ENCODE measurements at regions not wholly inside any gene's neighbourhood (a gene's known extent, or its start where the extent isn't known, plus 50 kb on each side); places are given as distances from the start of the nearest gene placed in this dataset.

- Histone ChIP-seq H3K9me3 (ENCODE audit: control insufficient read depth, insufficient read depth, low read depth, low read length) (no peaks in the 10 kb centered on the region), H2AFZ (ENCODE audit: low read length) (no peak overlapping the region), H3K79me2 (ENCODE audit: control insufficient read depth, insufficient read depth, low read length) (no peaks in the 10 kb centered on the region), H3K4me3 (replicated peaks in 1 of 4; ENCODE audit: control extremely low read depth in 1 of 4, insufficient read depth in 1 of 4, low read depth in 3 of 4, low read length in 4 of 4) (no peak overlapping the region), H3K9ac (ENCODE audit: insufficient read depth, low read length) (no peak overlapping the region), H3K27me3 (ENCODE audit: control insufficient read depth, insufficient read depth, low read length) (no peaks in the 10 kb centered on the region), H3K4me2 (ENCODE audit: extremely low read depth, insufficient read depth, low read length) (no peak overlapping the region), H3K36me3 (ENCODE audit: control insufficient read depth, insufficient read depth, low read length) (no peaks in the 10 kb centered on the region), H3K27ac (ENCODE audit: insufficient read depth, low read length) (no peak overlapping the region), H3K4me1 (ENCODE audit: control insufficient read depth, extremely low read depth, insufficient read depth, low read length) (peaks cover 11% of the 10 kb centered on the region), H4K20me1 (ENCODE audit: control insufficient read depth, extremely low read depth, insufficient read depth, low read length) (no peaks in the 10 kb centered on the region)
- TF ChIP-seq EZH2 (IDR thresholded peaks at IDR 0.05; ENCODE audit: low read length, missing control alignments) = no peak
- TF ChIP-seq CTCF (conservative IDR thresholded peaks at IDR 0.05 in 1 of 2, IDR thresholded peaks at IDR 0.05 in 1 of 2; ENCODE audit: low read depth in 1 of 2, low read length in 2 of 2) = no peak
- peak; percentile 46 to 74 for DNase-seq (ENCODE audit: low read depth in 2 of 2)
Observed at GRCh38 chr1:55823541-55824250, 608.5 kb upstream of the USP24 start.

DNA sequence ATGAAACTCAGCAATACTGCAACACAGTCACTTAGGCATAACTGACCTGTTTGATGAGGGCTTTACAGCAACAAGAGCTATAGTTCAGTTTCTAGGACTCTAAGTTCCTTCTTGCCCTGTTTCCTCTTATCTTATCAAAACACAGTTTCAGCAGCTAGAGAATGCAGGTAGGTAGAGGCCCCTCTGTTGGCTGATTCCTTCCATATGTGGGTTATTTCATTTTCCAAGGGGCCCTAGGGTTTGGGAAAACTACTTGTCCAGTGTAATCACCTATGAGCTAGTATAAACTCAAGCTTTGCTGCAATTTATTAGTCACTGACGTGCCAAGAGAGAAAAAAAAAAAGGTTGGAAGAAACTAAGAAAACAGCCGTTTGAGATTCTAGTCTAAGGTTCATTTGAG, 607.7 kb upstream of the USP24 start:
- Histone ChIP-seq H3K9ac (ENCODE audit: insufficient read depth, low read length) (no peak overlapping the region), H3K36me3 (ENCODE audit: control insufficient read depth, insufficient read depth, low read length) (no peaks in the 10 kb centered on the region), H3K79me2 (ENCODE audit: control insufficient read depth, insufficient read depth, low read length) (no peaks in the 10 kb centered on the region), H3K4me1 (ENCODE audit: control insufficient read depth, extremely low read depth, insufficient read depth, low read length) (peaks cover 11% of the 10 kb centered on the region), H4K20me1 (ENCODE audit: control insufficient read depth, extremely low read depth, insufficient read depth, low read length) (no peaks in the 10 kb centered on the region), H3K4me2 (ENCODE audit: extremely low read depth, insufficient read depth, low read length) (no peak overlapping the region), H2AFZ (ENCODE audit: low read length) (no peak overlapping the region), H3K27ac (ENCODE audit: insufficient read depth, low read length) (no peak overlapping the region), H3K4me3 (replicated peaks in 1 of 4; ENCODE audit: control extremely low read depth in 1 of 4, insufficient read depth in 1 of 4, low read depth in 3 of 4, low read length in 4 of 4) (no peak overlapping the region), H3K9me3 (ENCODE audit: control insufficient read depth, insufficient read depth, low read depth, low read length) (no peaks in the 10 kb centered on the region), H3K27me3 (ENCODE audit: control insufficient read depth, insufficient read depth, low read length) (no peaks in the 10 kb centered on the region)
- no peak for TF ChIP-seq EZH2 (IDR thresholded peaks at IDR 0.05; ENCODE audit: low read length, missing control alignments)
- no peak for TF ChIP-seq CTCF (conservative IDR thresholded peaks at IDR 0.05 in 1 of 2, IDR thresholded peaks at IDR 0.05 in 1 of 2; ENCODE audit: low read depth in 1 of 2, low read length in 2 of 2)
- no peak for DNase-seq (ENCODE audit: low read depth in 2 of 2)

DNA sequence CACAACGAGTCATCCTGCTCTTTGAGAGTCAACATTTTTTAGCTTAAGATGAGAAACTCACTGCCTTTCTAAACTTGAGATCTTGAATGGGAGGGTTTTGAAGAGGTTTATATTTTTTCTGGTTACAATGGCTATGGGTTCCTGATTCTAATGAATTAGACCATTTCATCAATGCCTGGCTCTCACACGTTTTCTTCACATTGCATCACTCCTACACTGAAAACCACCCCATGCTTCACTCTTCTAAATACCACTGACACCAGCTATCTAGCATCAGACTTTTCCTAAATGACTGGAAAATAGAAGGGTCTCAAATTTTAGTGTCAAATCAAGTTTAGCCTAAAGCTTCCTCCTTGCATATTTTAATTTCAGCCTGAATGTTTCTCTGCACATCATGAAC, 606.1 kb upstream of the USP24 start:
- Histone ChIP-seq H3K27ac (ENCODE audit: insufficient read depth, low read length) (no peak overlapping the region), H3K79me2 (ENCODE audit: control insufficient read depth, insufficient read depth, low read length) (no peaks in the 10 kb centered on the region), H3K27me3 (ENCODE audit: control insufficient read depth, insufficient read depth, low read length) (no peaks in the 10 kb centered on the region), H4K20me1 (ENCODE audit: control insufficient read depth, extremely low read depth, insufficient read depth, low read length) (no peaks in the 10 kb centered on the region), H2AFZ (ENCODE audit: low read length) (no peak overlapping the region), H3K9ac (ENCODE audit: insufficient read depth, low read length) (no peak overlapping the region), H3K4me1 (ENCODE audit: control insufficient read depth, extremely low read depth, insufficient read depth, low read length) (peaks cover 2% of the 10 kb centered on the region), H3K4me2 (ENCODE audit: extremely low read depth, insufficient read depth, low read length) (no peak overlapping the region), H3K4me3 (replicated peaks in 1 of 4; ENCODE audit: control extremely low read depth in 1 of 4, insufficient read depth in 1 of 4, low read depth in 3 of 4, low read length in 4 of 4) (no peak overlapping the region), H3K36me3 (ENCODE audit: control insufficient read depth, insufficient read depth, low read length) (no peaks in the 10 kb centered on the region), H3K9me3 (ENCODE audit: control insufficient read depth, insufficient read depth, low read depth, low read length) (no peaks in the 10 kb centered on the region)
- TF ChIP-seq CTCF (conservative IDR thresholded peaks at IDR 0.05 in 1 of 2, IDR thresholded peaks at IDR 0.05 in 1 of 2; ENCODE audit: low read depth in 1 of 2, low read length in 2 of 2) = no peak
- TF ChIP-seq EZH2 (IDR thresholded peaks at IDR 0.05; ENCODE audit: low read length, missing control alignments) = no peak
- DNase-seq (ENCODE audit: low read depth in 2 of 2) = no peak
